GM18505 (cell line): ENCODE measurements at regions not wholly inside any gene's neighbourhood (a gene's known extent, or its start where the extent isn't known, plus 50 kb on each side); places are given as distances from the start of the nearest gene placed in this dataset.
A peak's percentile ranks its signal among the peaks of the same experiment; 100 is the strongest.

Source experiments
- ATAC-seq: cut with Tn5 transposase; IDR thresholded peaks from one replicate; pipeline ENCODE4 v1.9.1; 2021; ENCODE audit not compliant: unreplicated experiment
- POLR2A ChIP-seq: IDR thresholded peaks from 4 replicates; pipeline ENCODE4 v1.6.1; 2011; ENCODE audit warnings: borderline replicate concordance; ENCODE audit not compliant: insufficient read depth, insufficient read length; ENCODE audit errors: extremely low read depth

GRCh38 chr2:155151945-155152344 lies 453.4 kb downstream of the KCNJ3 start:
- TF ChIP-seq POLR2A: no peak
- no peak for ATAC-seq

DNA sequence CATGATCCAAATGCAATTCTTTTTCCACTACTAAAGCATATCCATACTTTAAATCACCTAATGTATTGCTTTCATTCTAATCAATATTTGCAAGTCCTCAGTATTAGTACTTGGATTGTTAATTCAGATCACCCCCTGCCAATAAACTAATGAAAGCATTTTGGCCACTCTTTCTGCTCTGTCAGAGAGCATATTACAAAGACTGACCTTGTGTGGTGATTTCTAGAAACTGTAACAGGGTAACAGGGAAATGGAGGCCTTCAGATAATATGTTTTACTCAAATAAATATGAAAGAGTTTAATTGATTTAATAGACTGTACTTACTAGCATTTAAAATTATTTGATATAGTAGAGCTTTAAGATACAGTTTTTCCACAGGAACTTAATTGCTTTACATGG lies 453.0 kb downstream of the KCNJ3 start:
- TF ChIP-seq POLR2A: no peak
- ATAC-seq: no peak

DNA sequence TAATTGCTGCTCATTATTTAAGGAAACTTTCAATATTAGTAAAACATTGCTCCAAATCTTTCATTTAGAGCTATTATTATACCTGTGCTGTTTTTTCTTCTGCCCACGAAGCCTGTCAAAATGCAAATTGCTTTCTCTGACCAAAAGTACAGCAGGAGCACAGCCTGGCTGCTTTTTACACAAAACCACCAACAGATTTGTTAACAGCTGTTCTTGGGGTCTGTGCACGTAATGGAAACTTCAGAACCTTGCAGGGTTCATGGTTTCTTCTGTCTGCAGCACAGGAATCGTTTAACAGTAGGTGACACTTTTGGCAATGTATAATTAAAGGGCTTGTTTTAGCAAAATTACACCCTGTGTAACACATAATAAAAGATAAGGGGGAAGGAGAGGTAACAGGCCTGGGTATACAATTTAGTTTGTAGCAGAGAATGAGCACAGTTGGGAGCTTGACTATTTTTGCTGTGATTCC lies 447.3 kb downstream of the KCNJ3 start:
- TF ChIP-seq POLR2A: no peak
- peak; percentile 96 for ATAC-seq

DNA sequence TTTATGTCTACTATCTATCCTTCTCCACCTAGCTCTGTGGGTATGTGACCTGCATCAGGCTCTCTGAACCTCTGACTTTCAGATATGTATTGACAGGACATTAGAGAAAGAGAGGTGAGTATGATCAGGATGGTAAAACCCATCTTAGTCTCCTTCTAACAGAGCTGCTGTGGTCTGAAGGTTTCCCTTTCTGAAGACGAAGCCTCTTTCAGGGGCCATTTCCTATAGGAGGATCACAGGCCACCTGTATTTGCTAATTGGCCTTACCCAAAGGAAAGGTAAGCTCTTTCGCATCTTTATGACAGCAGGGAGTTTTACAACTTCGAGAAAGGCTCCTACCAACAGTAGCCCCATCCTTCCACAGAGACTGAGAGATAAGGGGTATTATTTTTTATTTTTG lies 442.9 kb downstream of the KCNJ3 start:
- no peak for TF ChIP-seq POLR2A
- ATAC-seq: no peak

DNA sequence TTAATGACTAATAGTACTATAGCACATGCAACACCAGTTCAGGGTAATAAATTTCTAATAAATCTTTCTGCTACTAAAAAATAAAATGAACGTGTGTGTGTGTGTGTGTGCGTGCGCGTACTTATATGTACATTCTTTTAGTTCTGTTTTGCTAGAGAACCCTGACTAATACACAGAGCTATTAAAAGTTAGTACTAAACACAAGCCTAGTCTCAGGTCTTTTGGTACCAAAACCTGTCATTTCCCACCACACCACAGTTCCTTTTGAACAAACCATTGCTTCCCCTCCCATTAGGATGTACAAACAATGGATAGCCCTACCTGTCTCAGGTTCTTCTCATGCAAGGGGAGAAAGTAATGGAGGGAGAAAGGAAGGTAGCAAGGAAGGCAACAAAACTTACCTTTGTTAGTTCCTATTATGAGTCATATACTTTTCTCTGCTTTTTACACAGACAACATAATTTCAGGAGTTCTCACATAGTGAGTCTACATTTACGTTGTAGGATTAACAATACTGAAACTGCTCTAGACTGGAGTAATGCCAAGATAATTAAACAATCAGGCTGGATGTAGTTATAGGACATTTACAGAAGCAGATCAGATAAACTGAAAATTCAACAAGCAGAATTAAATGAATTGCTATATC lies 427.2 kb downstream of the KCNJ3 start:
- ATAC-seq: no peak
- no peak for TF ChIP-seq POLR2A

- ATAC-seq: no peak
- no peak for TF ChIP-seq POLR2A
Observed at GRCh38 chr2:155115846-155116245, 417.4 kb downstream of the KCNJ3 start.

DNA sequence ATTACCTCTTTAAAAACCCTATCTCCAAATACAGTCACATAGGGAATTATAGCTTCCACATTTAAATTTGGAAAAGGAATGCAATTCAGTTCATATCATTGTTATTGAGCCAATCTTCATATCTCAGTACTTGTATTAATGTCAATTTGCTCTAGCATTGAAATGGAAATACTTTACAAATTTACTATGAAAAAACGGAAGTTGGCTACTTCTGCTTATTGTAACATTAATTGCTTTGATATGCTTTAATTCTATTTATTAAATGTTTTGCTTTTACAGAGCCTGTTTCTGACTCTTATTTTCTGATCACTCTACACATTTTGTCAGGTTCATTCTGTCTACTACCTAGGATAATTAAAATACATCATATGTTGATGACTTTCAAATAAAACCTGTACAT lies 412.6 kb downstream of the KCNJ3 start:
- TF ChIP-seq POLR2A: no peak
- no peak for ATAC-seq

DNA sequence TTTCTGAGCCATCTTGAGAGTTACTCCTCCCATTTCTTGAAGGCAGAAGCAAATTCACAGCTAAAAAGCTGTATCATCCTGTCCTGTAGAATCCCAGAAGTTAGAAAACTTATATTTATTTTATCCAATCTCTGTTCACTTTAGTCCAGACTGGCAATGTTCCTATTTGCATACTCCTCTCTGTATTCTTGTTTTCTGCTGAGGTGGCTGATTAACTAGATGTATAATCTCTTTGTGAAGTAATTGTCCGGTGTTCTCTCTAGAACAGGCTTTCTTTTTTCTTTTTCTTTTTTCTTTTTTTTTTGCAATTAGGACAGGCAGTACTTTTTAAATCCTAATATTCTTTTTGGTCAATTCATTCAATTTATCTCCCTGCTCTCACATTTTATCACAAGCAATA lies 411.0 kb downstream of the KCNJ3 start:
- no peak for TF ChIP-seq POLR2A
- ATAC-seq: no peak

GRCh38 chr2:155100261-155100660 lies 401.8 kb downstream of the KCNJ3 start:
- TF ChIP-seq POLR2A: no peak
- no peak for ATAC-seq

DNA sequence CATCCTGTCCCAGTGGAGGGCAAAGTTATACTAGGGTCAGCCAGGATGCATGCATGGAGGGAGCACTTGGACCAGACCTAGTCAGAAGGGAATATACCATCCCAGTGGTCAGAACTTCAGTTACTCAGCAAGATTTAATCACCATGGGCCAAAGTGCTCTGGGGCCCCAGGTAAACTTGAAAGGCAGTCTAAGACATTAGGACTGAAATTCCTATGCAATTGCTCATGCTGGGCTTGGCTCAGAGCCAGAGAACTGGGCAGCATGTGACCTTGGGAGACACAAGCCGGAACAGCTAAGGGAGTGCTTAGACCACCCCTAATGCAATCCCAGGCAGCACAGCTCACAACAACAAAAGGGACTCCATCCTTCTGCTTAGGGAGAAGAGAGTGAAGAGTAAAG lies 401.3 kb downstream of the KCNJ3 start:
- no peak for ATAC-seq
- no peak for TF ChIP-seq POLR2A

- no peak for TF ChIP-seq POLR2A
- no peak for ATAC-seq
Observed at GRCh38 chr2:155095613-155096012, 397.1 kb downstream of the KCNJ3 start.

- ATAC-seq: no peak
- TF ChIP-seq POLR2A: no peak
Observed at GRCh38 chr2:155080373-155080772, 381.9 kb downstream of the KCNJ3 start.

- TF ChIP-seq POLR2A: no peak
- no peak for ATAC-seq
Observed at GRCh38 chr2:155070489-155070888, 372.0 kb downstream of the KCNJ3 start.

DNA sequence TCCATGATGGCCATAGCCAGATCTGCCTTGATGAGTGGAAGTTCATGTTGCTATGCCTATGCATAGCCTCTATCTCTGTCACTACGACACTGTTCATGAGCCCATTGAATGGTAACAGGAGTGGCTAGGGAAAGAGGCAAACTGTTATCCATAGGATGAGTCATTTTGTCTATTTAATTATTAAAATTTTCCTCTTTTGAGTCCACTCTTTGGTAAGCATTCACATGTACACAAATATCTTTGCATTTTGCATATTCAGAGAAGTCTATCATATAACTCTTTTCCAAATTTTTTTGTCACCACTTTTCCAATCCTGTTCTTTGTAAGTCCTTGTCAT lies 364.4 kb downstream of the KCNJ3 start:
- TF ChIP-seq POLR2A: no peak
- no peak for ATAC-seq
